GM12891 (cell line): ENCODE measurements at regions not wholly inside any gene's neighbourhood (a gene's known extent, or its start where the extent isn't known, plus 50 kb on each side); places are given as distances from the start of the nearest gene placed in this dataset.

Experiments used
- POLR2A ChIP-seq: IDR thresholded peaks from 2 replicates; pipeline ENCODE4 v1.6.1; 2011; ENCODE audit warnings: low read depth, low read length, control low read depth
- POLR2AphosphoS5 ChIP-seq: IDR thresholded peaks from 2 replicates; pipeline ENCODE4 v1.6.1; 2011; ENCODE audit warnings: low read depth, low read length, control low read depth
- TAF1 ChIP-seq: IDR thresholded peaks from 2 replicates; pipeline ENCODE4 v1.6.1; 2011; ENCODE audit warnings: low read depth, low read length, control low read depth

GRCh38 chr2:200209030-200209429 is 97.5 kb upstream of the SPATS2L start:
- no peak for TF ChIP-seq POLR2A
- no peak for TF ChIP-seq POLR2AphosphoS5
- TF ChIP-seq TAF1 = no peak
